Heart left ventricle (tissue), 13 donors: ENCODE measurements at regions not wholly inside any gene's neighbourhood (a gene's known extent, or its start where the extent isn't known, plus 50 kb on each side); places are given as distances from the start of the nearest gene placed in this dataset.

ENCODE experiments used
- CTCF ChIP-seq, 12 donors: fragments of 200-600 bp; sonication (generic) in 4 of 12; IDR thresholded peaks; one replicate each; pipeline versions ENCODE4 v1.5.0 to v1.8.0; 2018 to 2022; ENCODE audit warnings: antibody characterized with exemption in 12 of 12, mild to moderate bottlenecking in 5 of 12
- POLR2A ChIP-seq, 2 donors: fragments of 450-650 bp; IDR thresholded peaks; one replicate each; pipeline ENCODE4 v1.6.1; 2017; ENCODE audit warnings: antibody characterized with exemption in 2 of 2, mild to moderate bottlenecking in 2 of 2, moderate library complexity in 2 of 2
- donor health status: ischemic (EF 13 %, LVEDD 7.1; RV severe dilation, severe dysfunction).
- donor health status: DM: no; HTN: yes; CAD: no.
- donor health status: DM: no; HTN: no; CAD: no.
- donor health status: ischemic (EF 25% LVEDD 6.9; RV normal size, moderate dysfunction).
- donor health status: ischemic (EF 25% LVEDD 5.7; RV mildly dilated, moderate dysfunction).
- donor health status: ischemic (EF 35%, LVEDD 5.7; RV mildly dilated, moderate dysfunction).
- donor health status: nonischemic (EF 11% LVEDD 7.7; RV severe dilation, severe dysfunction).
- donor health status: DM: yes; HTN: yes; CAD: no.
- donor health status: PGD.
- donor health status: ischemic (EF 29% LVEDD 5.4; RV normal size, mild dysfunction).
- donor health status: nonischemic (EF 23%, LVEDD 6.1; RV moderate dilation, normal function).

GRCh38 chr11:13091373-13091772, 82.3 kb downstream of the RASSF10 start:
- TF ChIP-seq POLR2A (IDR thresholded peaks at IDR 0.05) = no peak
- no peak for TF ChIP-seq CTCF (IDR thresholded peaks at IDR 0.05)
